ENCODE measurements at regions not wholly inside any gene's neighbourhood (a gene's known extent, or its start where the extent isn't known, plus 50 kb on each side); places are given as distances from the start of the nearest gene placed in this dataset.

- H3K36me3 ChIP-seq (replicated peaks), result no peaks in the 10 kb centered on the region
- no peak overlapping the region for H3K4me3 ChIP-seq (ENCODE audit: low read depth, low read length)
- no peaks in the 10 kb centered on the region for H3K27me3 ChIP-seq (replicated peaks)
- no peak overlapping the region for H3K27ac ChIP-seq
- no peak for DNase-seq
- TF ChIP-seq CTCF (IDR thresholded peaks at IDR 0.05; ENCODE audit: low read depth, low read length, missing control alignments), result no peak
- in situ Hi-C loops (cut with HindIII; ENCODE audit: low pct_ligation_motif_present, low sequenced_read_pairs), result no loop called here
These were observed 125.0 kb upstream of the MEF2A start for GRCh38 chr15:99440551-99441443.

GRCh38 chr15:99441444-99441800 is 124.4 kb upstream of the MEF2A start:
- TF ChIP-seq CTCF (IDR thresholded peaks at IDR 0.05; ENCODE audit: low read depth, low read length, missing control alignments), result no peak
- no peak overlapping the region for H3K27ac ChIP-seq
- no peaks in the 10 kb centered on the region for H3K27me3 ChIP-seq (replicated peaks)
- H3K4me3 ChIP-seq (ENCODE audit: low read depth, low read length), result no peak overlapping the region
- no peaks in the 10 kb centered on the region for H3K36me3 ChIP-seq (replicated peaks)
- in situ Hi-C loops (cut with HindIII; ENCODE audit: low pct_ligation_motif_present, low sequenced_read_pairs), result no loop called here
- DNase-seq, result no peak

GRCh38 chr15:99441871-99442251 is 123.9 kb upstream of the MEF2A start:
- Histone ChIP-seq H3K36me3 (replicated peaks) (no peaks in the 10 kb centered on the region), H3K27ac (no peak overlapping the region), H3K27me3 (replicated peaks) (no peaks in the 10 kb centered on the region), H3K4me3 (ENCODE audit: low read depth, low read length) (no peak overlapping the region)
- no peak for DNase-seq
- no peak for TF ChIP-seq CTCF (IDR thresholded peaks at IDR 0.05; ENCODE audit: low read depth, low read length, missing control alignments)
- in situ Hi-C loops (cut with HindIII; ENCODE audit: low pct_ligation_motif_present, low sequenced_read_pairs), result no loop called here

- Histone ChIP-seq H3K27me3 (replicated peaks) (no peaks in the 10 kb centered on the region), H3K4me3 (ENCODE audit: low read depth, low read length) (no peak overlapping the region), H3K27ac (no peak overlapping the region), H3K36me3 (replicated peaks) (no peaks in the 10 kb centered on the region)
- in situ Hi-C loops (cut with HindIII; ENCODE audit: low pct_ligation_motif_present, low sequenced_read_pairs), result no loop called here
- TF ChIP-seq CTCF (IDR thresholded peaks at IDR 0.05; ENCODE audit: low read depth, low read length, missing control alignments), result no peak
- peak; percentile 71 for DNase-seq
These were observed 123.4 kb upstream of the MEF2A start for GRCh38 chr15:99442252-99442897.

GRCh38 chr15:99443056-99443756 is 122.6 kb upstream of the MEF2A start:
- no peak overlapping the region for H3K27ac ChIP-seq
- TF ChIP-seq CTCF (IDR thresholded peaks at IDR 0.05; ENCODE audit: low read depth, low read length, missing control alignments), result no peak
- H3K36me3 ChIP-seq (replicated peaks), result no peaks in the 10 kb centered on the region
- no peaks in the 10 kb centered on the region for H3K27me3 ChIP-seq (replicated peaks)
- in situ Hi-C loops (cut with HindIII; ENCODE audit: low pct_ligation_motif_present, low sequenced_read_pairs), result no loop called here
- DNase-seq, result no peak
- no peak overlapping the region for H3K4me3 ChIP-seq (ENCODE audit: low read depth, low read length)
